Neural progenitor cell (in vitro differentiated cells): ENCODE measurements at regions not wholly inside any gene's neighbourhood (a gene's known extent, or its start where the extent isn't known, plus 50 kb on each side); places are given as distances from the start of the nearest gene placed in this dataset.

ENCODE experiments used
- DNase-seq: peaks from one replicate; pipeline ENCODE4 v3.0.0-alpha.2; 2016; ENCODE audit warnings: low spot score
- H2AFZ ChIP-seq: fragments of 200-600 bp; sonication (generic); replicated peaks from 2 replicates; pipeline ENCODE4 v1.6.1; 2016; ENCODE audit warnings: antibody characterized with exemption
- H3F3A ChIP-seq: fragments of 200-600 bp; sonication (generic); 2 replicates; pipeline ENCODE4 v1.6.1; 2016; ENCODE audit warnings: antibody characterized with exemption, low read depth
- H3K27ac ChIP-seq: fragments of 200-600 bp; sonication (generic); 2 replicates; pipeline ENCODE4 v1.5.1; 2016; ENCODE audit warnings: mild to moderate bottlenecking
- H3K27me3 ChIP-seq: fragments of 200-600 bp; sonication (generic); 2 replicates; pipeline ENCODE4 v1.6.1; 2016; ENCODE audit warnings: mild to moderate bottlenecking, moderate library complexity
- H3K36me3 ChIP-seq: fragments of 200-600 bp; sonication (generic); 2 replicates; pipeline ENCODE4 v1.5.1; 2016
- H3K4me1 ChIP-seq: fragments of 200-600 bp; sonication (generic); 2 replicates; pipeline ENCODE4 v1.6.1; 2016; ENCODE audit warnings: mixed run types
- H3K4me2 ChIP-seq: fragments of 200-600 bp; sonication (generic); 2 replicates; pipeline ENCODE4 v1.6.1; 2016
- H3K4me3 ChIP-seq: fragments of 200-600 bp; sonication (generic); 2 replicates; pipeline ENCODE4 v1.5.1; 2016
- H3K79me2 ChIP-seq: fragments of 200-600 bp; sonication (generic); 2 replicates; pipeline ENCODE4 v1.6.1; 2016; ENCODE audit warnings: low read depth
- H3K9ac ChIP-seq: fragments of 200-600 bp; sonication (generic); 2 replicates; pipeline ENCODE4 v1.6.1; 2016
- H3K9me3 ChIP-seq: fragments of 200-600 bp; sonication (generic); 2 replicates; pipeline ENCODE4 v1.5.1; 2016; ENCODE audit warnings: low read depth
- H4K20me1 ChIP-seq: fragments of 200-600 bp; sonication (generic); 2 replicates; pipeline ENCODE4 v1.6.1; 2016; ENCODE audit warnings: low read depth
- H3K27ac Mint-ChIP-seq: 3 replicates; pipeline ENCODE4 v1.8.0; 2021; ENCODE audit warnings: mixed read lengths
- H3K27me3 Mint-ChIP-seq: 2 replicates; pipeline ENCODE4 v1.8.0; 2022; ENCODE audit warnings: low read depth, mild to moderate bottlenecking, inconsistent platforms, moderate library complexity, mixed read lengths; ENCODE audit not compliant: insufficient read depth
- H3K36me3 Mint-ChIP-seq: 3 replicates; pipeline ENCODE4 v1.8.0; 2021; ENCODE audit warnings: mixed read lengths
- H3K4me1 Mint-ChIP-seq: 3 replicates; pipeline ENCODE4 v1.8.0; 2021; ENCODE audit warnings: mixed read lengths
- H3K4me3 Mint-ChIP-seq: 3 replicates; pipeline ENCODE4 v1.8.0; 2021; ENCODE audit warnings: mild to moderate bottlenecking, moderate library complexity, mixed read lengths
- H3K9me3 Mint-ChIP-seq: 3 replicates; pipeline ENCODE4 v1.8.0; 2020; ENCODE audit warnings: mixed read lengths
- EZH2 ChIP-seq: fragments of 200-600 bp; sonication (generic); IDR thresholded peaks from 2 replicates; pipeline ENCODE4 v1.6.1; 2017; ENCODE audit warnings: antibody characterized with exemption, mild to moderate bottlenecking, moderate library complexity
- EZH2phosphoT487 ChIP-seq: fragments of 200-600 bp; sonication (generic); IDR thresholded peaks from 2 replicates; pipeline ENCODE4 v1.6.1; 2017; ENCODE audit warnings: antibody characterized with exemption
- TF ChIP-seq, protein P1 (sequence below): fragments of 200-600 bp; sonication (generic); IDR thresholded peaks from 2 replicates; pipeline ENCODE4 v1.5.1; 2017; ENCODE audit warnings: antibody characterized with exemption, mild to moderate bottlenecking

DNA sequence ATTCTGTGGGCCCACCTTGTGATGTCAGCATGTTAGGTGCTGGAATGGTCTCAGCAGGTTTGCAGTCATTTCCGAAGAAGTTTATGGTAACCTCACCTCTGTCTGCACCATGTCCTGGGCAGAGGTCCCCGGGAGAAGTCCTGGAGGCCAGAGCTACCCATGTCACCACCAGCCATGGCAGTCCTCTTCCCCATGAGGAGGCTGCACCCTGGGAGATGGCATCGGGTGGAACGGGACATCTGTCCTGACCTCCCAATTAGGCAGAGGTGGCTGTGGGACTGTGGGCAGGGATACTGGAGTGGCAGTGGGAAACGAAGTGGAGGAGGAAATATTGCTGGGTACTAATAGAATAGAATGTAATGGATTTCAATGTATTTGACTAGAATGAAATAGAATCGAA is 511.8 kb upstream of the WSB1 start:
- no peaks in the 10 kb centered on the region for H4K20me1 ChIP-seq
- H3K27ac ChIP-seq = no peak overlapping the region
- TF ChIP-seq EZH2 = no peak
- no peak for TF ChIP-seq EZH2phosphoT487
- TF ChIP-seq, protein P1, sequence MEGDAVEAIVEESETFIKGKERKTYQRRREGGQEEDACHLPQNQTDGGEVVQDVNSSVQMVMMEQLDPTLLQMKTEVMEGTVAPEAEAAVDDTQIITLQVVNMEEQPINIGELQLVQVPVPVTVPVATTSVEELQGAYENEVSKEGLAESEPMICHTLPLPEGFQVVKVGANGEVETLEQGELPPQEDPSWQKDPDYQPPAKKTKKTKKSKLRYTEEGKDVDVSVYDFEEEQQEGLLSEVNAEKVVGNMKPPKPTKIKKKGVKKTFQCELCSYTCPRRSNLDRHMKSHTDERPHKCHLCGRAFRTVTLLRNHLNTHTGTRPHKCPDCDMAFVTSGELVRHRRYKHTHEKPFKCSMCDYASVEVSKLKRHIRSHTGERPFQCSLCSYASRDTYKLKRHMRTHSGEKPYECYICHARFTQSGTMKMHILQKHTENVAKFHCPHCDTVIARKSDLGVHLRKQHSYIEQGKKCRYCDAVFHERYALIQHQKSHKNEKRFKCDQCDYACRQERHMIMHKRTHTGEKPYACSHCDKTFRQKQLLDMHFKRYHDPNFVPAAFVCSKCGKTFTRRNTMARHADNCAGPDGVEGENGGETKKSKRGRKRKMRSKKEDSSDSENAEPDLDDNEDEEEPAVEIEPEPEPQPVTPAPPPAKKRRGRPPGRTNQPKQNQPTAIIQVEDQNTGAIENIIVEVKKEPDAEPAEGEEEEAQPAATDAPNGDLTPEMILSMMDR = no peak
- H3K27me3 ChIP-seq = no peaks in the 10 kb centered on the region
- no peak overlapping the region for H3K9ac ChIP-seq
- H3K36me3 ChIP-seq = no peaks in the 10 kb centered on the region
- H3K4me2 ChIP-seq = no peak overlapping the region
- Mint-ChIP-seq H3K9me3 (peaks cover 22% of the 10 kb centered on the region), H3K27me3 (no peaks in the 10 kb centered on the region), H3K27ac (no peak overlapping the region), H3K36me3 (peaks cover 2% of the 10 kb centered on the region), H3K4me3 (no peak overlapping the region), H3K4me1 (no peaks in the 10 kb centered on the region)
- no peaks in the 10 kb centered on the region for H3K4me1 ChIP-seq
- no peak overlapping the region for H3K4me3 ChIP-seq
- H2AFZ ChIP-seq = no peak overlapping the region
- no peaks in the 10 kb centered on the region for H3F3A ChIP-seq
- no peak for DNase-seq
- no peaks in the 10 kb centered on the region for H3K79me2 ChIP-seq
- peaks cover 42% of the 10 kb centered on the region for H3K9me3 ChIP-seq

DNA sequence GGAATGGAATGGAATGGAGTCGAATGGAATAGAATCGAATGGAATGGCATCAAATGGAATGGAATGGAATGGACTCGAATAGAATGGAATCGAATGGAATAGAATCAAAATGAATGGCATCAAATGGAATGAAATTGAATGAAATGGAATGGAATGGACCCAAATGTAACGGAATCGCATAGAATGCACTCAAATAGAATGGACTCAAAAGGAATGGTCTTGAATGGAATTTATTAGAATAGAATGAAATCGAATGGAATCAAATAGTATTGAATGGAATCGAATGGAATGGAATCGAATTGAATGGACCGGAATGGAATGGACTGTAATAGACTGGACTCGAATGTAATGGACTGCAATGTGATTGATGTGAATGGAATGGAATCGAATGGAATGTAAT is 501.4 kb upstream of the WSB1 start:
- Histone ChIP-seq H3K27me3 (no peaks in the 10 kb centered on the region), H3K4me2 (no peak overlapping the region), H2AFZ (no peak overlapping the region), H3K9me3 (peaks cover 60% of the 10 kb centered on the region), H3K79me2 (no peaks in the 10 kb centered on the region), H3K27ac (no peak overlapping the region), H3K9ac (no peak overlapping the region), H3F3A (no peaks in the 10 kb centered on the region), H3K4me3 (no peak overlapping the region), H3K4me1 (no peaks in the 10 kb centered on the region), H3K36me3 (no peaks in the 10 kb centered on the region), H4K20me1 (no peaks in the 10 kb centered on the region)
- Mint-ChIP-seq H3K27ac (no peak overlapping the region), H3K4me1 (no peaks in the 10 kb centered on the region), H3K4me3 (no peak overlapping the region), H3K27me3 (no peaks in the 10 kb centered on the region), H3K9me3 (no peaks in the 10 kb centered on the region), H3K36me3 (no peaks in the 10 kb centered on the region)
- DNase-seq = no peak
- TF ChIP-seq, protein P1 = no peak
- TF ChIP-seq EZH2 (no peak), EZH2phosphoT487 (no peak)

DNA sequence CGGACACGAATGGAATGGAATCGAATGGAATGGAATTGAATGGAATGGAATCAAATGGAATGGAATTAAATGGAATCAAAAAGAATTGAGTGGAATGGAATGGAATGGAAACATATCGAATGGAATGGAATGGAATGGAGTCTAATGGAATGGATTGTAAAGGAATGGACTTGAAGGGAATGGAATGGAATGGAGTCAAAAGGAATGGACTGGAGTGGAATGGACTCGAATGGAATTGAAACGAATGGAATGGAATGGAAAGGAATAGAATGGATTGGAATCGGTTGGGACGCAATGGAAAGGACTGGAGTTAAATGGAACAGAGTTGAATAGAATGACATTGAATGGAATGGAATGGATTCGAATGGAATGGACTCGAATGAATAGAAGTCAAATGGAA is 486.9 kb upstream of the WSB1 start:
- no peak for DNase-seq
- Mint-ChIP-seq H3K27ac (no peak overlapping the region), H3K36me3 (no peaks in the 10 kb centered on the region), H3K27me3 (no peaks in the 10 kb centered on the region), H3K4me1 (no peaks in the 10 kb centered on the region), H3K4me3 (no peak overlapping the region), H3K9me3 (peaks cover 3% of the 10 kb centered on the region)
- no peaks in the 10 kb centered on the region for H4K20me1 ChIP-seq
- TF ChIP-seq EZH2phosphoT487 (no peak), EZH2 (no peak)
- no peak overlapping the region for H3K27ac ChIP-seq
- peaks cover 65% of the 10 kb centered on the region for H3K9me3 ChIP-seq
- H2AFZ ChIP-seq = no peak overlapping the region
- no peaks in the 10 kb centered on the region for H3F3A ChIP-seq
- H3K27me3 ChIP-seq = no peaks in the 10 kb centered on the region
- no peaks in the 10 kb centered on the region for H3K79me2 ChIP-seq
- no peak overlapping the region for H3K9ac ChIP-seq
- no peaks in the 10 kb centered on the region for H3K36me3 ChIP-seq
- H3K4me2 ChIP-seq = no peak overlapping the region
- H3K4me3 ChIP-seq = no peak overlapping the region
- H3K4me1 ChIP-seq = no peaks in the 10 kb centered on the region

DNA sequence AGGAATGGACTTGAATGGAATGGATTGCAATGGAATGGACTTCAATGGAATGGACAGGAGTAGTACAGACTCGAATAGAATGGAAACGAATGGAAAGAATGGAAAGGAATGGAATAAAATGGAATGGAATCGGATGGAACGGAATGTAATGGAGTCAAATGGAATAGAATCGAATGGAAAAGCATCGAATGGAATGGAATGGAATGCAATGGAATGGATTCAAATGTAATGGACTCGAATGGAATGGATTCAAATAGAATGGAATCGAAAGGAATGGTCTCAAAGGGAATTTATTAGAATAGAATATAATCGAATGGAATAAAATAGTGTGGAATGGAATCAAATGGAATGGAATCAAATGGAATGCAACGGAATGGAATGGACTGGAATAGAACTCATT is 484.9 kb upstream of the WSB1 start:
- Mint-ChIP-seq H3K27ac (no peak overlapping the region), H3K36me3 (no peaks in the 10 kb centered on the region), H3K4me1 (no peaks in the 10 kb centered on the region), H3K9me3 (peaks cover 3% of the 10 kb centered on the region), H3K27me3 (no peaks in the 10 kb centered on the region), H3K4me3 (no peak overlapping the region)
- H3K9ac ChIP-seq = no peak overlapping the region
- TF ChIP-seq, protein P1 = no peak
- TF ChIP-seq EZH2 (no peak), EZH2phosphoT487 (no peak)
- H3K36me3 ChIP-seq = no peaks in the 10 kb centered on the region
- no peaks in the 10 kb centered on the region for H3K27me3 ChIP-seq
- no peak overlapping the region for H3K4me2 ChIP-seq
- peaks cover 53% of the 10 kb centered on the region for H3K9me3 ChIP-seq
- no peak overlapping the region for H2AFZ ChIP-seq
- H3K79me2 ChIP-seq = no peaks in the 10 kb centered on the region
- H4K20me1 ChIP-seq = no peaks in the 10 kb centered on the region
- H3K4me3 ChIP-seq = no peak overlapping the region
- no peaks in the 10 kb centered on the region for H3F3A ChIP-seq
- H3K4me1 ChIP-seq = no peaks in the 10 kb centered on the region
- H3K27ac ChIP-seq = no peak overlapping the region
- DNase-seq = no peak
